HG02885 (cell line): ENCODE measurements at regions not wholly inside any gene's neighbourhood (a gene's known extent, or its start where the extent isn't known, plus 50 kb on each side); places are given as distances from the start of the nearest gene placed in this dataset.
"Not testable (repeated sequence)": the region's sequence is repeated elsewhere in the genome, so short reads cannot be mapped to it uniquely, and the experiment has no call there.

Experiments used
- ATAC-seq: cut with Tn5 transposase; IDR thresholded peaks from one replicate; pipeline ENCODE4 v1.9.1; 2021; ENCODE audit warnings: mild to moderate bottlenecking; ENCODE audit not compliant: unreplicated experiment, poor library complexity

DNA sequence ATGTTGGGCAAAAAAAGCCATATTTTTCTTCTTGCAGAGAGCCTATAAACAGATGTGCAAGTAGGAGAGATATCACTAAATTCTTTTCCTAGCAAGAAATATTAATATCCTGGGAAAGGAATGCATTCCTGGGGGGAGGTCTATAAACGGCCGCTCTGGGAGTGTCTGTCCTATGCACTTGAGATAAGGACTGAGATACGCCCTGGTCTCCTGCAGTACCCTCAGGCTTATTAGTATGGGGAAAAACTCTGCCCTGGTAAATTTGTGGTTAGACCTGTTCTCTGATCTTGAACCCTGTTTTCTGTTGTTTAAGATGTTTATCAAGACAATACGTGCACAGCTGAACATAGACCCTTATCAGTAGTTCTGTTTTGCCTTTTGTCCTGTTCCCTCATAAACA is 177.8 kb upstream of the PAQR3 start:
- ATAC-seq, result not testable (repeated sequence)

DNA sequence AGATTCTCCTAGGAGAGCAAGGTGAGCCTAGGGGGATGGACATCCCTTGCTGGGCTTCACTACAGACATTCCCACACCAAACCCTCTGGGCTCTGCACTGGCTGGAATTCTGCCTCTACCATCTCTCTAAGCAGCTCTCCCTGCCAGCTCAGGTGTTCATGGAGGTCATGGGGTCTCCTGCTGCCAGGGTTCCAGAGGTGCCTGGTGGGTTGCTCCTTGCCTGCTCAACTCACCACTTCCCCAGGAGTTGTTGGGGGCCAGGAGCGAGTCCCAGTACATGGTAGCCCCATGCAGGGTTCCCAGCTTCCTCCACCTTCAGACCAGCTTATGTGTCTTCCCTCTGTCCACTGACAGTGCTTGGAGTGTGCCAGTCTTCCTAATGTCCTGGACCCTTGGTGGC is 167.8 kb upstream of the PAQR3 start:
- ATAC-seq, result no peak

DNA sequence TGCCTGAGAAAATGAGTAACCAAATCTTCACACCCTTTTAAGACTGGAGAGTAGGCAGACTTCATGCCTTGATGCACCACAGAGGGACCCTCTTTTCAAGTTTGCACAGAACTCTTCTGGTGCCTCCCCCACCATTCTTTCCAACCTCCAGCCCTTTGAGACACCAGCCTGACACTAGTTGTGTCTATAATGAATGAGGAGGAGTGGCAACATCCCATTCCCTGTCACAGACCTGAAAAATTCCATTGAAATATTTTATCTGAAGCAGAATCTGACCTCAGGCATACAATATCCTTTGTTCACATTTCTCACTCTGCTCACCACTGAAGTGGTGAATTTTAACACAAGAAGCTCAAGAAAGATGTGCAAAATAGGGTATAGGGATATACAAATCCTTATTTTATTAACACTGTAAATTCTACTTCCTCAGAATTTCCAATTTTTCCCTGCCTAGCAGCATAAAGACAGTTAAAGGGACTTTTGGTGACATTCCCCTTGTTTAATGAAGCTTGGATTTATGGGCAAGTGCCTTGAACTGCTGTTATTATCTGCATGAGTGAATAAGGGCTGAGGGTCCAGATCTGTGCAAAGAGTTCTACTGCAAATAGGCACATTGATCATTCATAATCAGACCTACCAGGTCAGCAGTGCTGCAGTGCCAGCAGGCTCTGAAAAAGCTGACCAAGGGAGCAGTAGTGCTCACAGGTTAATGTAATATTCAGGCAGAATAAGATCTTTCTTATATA is 149.9 kb upstream of the PAQR3 start:
- no peak for ATAC-seq

DNA sequence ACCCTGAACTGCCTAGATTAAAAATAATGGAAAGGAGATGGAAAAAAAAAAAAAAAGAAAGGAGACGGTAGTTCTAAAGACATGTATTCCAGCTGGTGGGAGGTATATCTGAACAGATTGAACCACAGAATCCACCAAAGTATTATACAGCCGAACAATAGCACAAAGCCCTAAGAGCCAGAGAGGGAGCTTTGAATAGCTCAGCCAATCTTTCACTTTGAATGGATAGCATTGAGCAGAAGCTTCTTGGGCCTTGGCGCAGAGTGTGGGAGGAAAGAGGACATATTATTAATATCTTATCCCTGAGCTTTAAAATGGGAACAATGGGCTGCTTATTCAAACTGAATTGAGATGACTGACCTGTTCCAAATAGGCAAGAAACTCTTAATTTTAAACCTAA is 147.8 kb upstream of the PAQR3 start:
- ATAC-seq, result no peak

DNA sequence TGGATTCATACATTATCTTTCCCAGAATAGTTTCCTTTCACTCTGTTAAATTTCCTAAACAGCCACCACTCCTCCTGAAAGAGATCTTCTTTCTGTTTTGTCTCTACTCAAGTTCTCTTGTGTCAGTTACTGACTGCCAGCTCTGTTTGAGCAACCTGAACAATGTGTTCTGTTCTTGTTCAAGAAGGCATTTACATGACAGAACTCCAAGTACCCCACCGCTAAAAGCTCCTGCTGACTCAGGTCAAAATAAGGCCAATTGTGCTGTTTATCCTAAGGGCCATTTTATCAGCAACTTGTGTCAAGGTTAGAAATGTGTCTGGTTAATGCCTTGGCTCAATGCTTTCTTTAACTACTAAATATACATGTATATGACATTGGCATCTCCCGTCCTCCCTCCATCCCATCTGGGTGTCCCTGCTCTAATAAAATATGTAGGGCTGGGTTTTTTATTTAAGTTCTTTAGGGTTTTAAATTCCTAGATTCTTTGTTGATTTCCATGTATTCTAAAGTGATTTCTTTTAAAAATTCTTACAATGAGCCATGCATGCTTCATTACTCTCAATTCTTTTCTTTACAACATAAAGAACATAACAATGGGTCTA is 144.3 kb upstream of the PAQR3 start:
- no peak for ATAC-seq

DNA sequence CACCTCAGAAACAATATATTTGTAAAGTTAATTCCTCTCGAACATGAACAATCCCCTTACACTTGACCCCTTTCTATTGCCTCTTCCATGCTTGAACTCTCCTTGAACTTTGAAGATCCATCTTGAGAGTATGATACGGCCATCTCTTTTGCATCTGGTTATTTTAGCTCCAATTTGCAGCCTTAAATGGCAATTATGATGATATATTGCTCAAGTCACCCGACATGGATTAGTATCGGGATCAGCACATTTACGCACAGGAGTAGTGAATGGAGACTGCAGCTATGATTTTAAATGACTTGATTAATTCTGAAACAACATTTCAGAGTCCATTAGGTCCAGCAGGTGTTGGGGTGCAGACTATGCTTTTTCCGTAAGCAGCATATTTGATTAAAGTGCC is 143.8 kb upstream of the PAQR3 start:
- no peak for ATAC-seq

DNA sequence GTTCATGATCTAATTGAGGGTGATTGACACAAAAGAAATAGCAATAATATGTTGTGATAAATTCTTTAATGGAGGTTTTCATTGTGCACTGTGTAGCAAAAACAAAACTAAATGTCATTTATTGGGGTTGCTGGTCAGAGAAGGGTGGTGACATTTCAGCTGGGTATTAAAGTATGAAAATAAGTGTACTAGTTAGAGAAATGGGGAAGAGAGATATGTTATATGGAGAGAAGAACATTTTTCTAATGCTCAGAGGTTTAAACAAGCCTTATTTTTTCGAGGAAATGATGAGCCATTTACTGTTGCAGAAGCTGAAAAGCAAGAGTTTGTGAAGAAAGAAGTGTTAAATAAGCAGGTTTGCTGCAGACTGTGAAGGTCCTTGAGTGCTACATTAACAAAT is 142.7 kb upstream of the PAQR3 start:
- no peak for ATAC-seq

DNA sequence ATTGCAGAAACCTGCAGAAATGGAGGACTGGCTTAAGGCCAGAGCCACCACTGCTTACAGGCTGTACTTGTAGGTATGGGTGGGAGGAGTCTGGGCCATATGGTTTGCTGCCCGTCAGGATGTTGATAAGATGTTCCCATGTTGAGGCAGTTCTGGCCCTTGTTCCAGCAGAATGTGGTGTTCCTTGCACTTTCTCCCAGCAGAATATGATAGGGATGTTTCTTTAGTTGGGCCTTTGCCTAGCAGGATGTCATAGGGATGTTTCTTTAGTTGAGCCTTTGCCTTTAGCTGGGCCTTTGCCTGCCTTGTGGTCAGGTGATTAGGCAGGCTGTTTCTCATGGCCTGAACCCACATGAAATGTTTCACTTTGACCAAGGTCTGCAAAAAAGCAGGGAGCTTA is 139.1 kb upstream of the PAQR3 start:
- no peak for ATAC-seq

DNA sequence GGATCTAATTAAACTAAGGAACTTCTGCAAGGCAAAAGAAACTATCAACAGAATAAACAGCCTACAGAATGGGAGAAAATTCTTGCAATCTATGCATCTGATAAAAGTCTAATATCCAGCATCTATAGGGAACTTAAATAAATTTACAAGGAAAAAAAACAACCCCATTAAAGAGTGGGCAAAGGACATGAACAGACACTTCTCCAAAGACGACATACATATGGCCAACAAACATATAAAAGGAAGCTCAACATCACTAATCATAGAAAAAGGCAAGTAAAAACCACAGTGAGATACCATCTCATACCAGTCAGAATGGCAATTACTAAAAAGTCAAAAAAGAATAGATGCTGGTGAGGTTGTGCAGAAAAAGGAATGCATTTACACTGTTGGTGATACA is 134.8 kb upstream of the PAQR3 start:
- ATAC-seq, result no peak

DNA sequence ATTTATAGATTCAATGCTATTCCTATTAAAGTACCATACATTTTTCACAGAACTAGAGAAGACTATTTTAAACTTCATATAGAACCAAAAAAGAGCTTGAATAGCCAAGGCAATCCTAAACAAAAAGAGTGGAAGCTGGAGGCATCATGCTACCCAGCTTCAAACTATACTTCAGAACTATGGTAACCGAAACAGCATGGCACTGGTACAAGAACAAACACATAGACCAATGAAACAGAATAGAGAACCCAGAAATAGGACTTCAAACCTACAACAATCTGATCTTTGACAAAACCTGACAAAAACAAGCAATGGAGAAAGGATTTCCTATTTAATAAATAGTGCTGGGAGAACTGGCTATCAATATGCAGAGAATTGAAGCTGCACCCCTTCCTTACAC is 134.2 kb upstream of the PAQR3 start:
- ATAC-seq, result no peak

DNA sequence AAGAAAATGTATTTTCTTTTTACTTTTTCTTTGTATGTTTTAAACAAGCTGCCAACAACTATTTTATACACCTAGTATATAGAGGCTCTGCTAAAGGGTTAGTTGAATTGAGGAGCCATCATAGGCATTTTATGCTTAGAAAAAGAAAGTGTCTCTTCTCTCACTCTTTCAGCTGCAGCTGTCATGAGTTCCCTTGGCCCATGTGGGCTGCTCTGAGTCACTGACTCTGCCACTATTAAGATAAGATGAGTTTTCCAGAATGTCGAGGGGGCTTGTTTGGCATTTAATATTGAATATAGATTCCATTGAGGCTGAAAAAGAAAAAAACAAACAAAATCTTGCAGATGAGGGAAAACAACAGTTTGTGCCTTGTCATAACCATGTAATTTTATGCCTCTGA is 126.0 kb upstream of the PAQR3 start:
- no peak for ATAC-seq

DNA sequence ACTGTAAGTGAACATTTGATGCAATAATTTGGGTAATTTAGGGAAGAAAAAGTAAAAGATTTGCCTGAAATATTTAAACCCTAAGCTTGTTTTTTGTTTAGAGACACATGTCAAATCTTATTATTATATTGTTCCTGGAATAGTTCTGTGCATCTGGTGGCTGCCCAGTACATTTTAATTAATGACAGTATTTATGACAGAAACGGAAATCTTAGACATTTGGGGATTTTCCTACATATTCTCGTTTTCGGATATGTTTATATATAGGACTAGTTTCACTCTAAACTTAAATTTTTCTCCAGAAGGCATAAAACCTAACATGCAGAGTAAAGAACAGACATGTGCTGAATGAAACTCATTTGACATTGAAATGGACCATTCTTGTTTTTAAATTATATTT is 125.6 kb upstream of the PAQR3 start:
- ATAC-seq, result no peak

DNA sequence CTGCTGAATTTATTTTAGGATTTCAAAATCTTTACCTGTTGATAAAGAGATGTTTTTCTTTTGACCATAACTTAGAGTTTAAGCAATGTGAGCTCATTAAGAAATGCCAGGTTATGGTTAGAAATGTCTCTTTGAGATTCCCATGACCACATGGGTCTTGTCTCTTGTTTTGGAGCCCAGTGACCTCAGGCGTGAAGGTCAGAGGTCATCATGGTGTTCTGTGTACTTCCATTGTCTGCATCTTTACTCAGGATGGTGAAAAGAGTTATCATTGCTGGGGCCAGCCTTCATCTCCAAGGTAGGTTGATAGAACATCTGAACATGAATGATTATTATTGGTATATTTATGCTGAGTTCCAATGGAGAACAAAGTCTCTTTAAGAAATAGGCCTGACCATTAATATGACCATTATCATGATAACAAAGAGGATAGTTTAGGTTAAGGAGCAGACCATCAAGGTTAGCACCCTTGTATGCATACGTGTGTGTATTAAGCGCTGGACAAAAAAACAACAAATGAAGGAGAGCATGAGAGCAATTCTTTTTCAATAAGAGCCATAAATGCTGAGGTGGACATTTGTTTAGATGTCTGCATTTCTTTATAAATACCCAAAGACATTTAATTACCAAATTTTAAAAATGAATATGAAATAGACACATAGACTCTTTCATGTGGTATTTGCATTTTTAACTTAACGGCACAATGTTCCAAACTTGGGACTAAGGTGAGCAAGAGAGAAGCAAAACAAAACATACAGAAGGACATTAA is 120.6 kb upstream of the PAQR3 start:
- no peak for ATAC-seq

DNA sequence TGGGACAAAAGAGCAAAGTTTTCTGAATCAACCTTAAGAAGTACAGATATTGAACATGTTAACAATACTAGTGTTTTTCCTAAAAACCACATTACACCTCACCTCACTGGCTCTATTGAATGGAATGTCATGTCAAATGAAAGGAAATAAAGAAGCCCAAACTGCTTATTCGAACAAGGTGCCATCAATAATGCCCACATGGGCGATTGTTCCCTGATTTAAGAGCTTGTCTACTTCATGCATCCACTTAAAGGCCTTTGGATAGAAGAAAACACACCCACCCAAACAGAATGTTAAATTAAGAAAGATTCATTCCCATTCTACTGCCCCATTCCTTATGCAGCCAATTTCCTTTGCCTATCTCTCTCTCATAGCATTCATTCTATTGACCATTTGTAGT is 118.5 kb upstream of the PAQR3 start:
- no peak for ATAC-seq

DNA sequence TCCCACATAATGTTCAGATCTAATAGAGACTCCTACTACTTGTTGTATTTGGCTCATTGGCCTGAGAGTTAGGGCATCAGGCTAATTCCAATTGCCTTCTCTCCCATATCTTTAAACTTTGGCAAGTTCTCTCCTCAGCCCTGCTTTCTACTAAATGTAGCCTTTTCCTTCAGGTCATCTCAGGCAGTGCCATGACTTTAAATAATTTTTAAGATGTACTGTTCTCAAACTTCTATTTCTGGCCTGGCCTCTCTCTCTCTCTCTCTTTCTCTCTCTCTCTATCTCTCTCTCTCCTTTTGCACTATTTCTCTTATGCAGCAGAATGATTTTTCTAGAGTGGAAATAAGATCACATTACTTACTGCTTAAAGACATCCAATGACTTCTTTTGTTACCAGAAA is 114.5 kb upstream of the PAQR3 start:
- ATAC-seq, result no peak

DNA sequence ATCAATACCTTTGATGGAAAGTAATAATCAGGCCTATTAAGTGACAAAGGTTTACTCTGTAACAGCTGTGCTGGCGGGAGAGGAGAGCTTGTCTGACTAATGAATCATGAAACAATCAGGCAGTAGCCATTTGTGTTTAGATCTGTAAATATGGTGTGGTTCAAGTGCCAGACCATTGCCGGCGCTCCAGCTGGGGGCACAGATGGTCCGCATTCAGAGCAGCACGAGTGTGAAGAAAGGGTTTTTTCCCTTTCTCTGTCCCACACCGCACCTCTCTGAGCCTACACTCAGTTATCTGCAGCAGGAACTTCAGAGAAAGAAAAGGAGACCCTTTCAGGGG is 111.3 kb upstream of the PAQR3 start:
- ATAC-seq, result no peak

DNA sequence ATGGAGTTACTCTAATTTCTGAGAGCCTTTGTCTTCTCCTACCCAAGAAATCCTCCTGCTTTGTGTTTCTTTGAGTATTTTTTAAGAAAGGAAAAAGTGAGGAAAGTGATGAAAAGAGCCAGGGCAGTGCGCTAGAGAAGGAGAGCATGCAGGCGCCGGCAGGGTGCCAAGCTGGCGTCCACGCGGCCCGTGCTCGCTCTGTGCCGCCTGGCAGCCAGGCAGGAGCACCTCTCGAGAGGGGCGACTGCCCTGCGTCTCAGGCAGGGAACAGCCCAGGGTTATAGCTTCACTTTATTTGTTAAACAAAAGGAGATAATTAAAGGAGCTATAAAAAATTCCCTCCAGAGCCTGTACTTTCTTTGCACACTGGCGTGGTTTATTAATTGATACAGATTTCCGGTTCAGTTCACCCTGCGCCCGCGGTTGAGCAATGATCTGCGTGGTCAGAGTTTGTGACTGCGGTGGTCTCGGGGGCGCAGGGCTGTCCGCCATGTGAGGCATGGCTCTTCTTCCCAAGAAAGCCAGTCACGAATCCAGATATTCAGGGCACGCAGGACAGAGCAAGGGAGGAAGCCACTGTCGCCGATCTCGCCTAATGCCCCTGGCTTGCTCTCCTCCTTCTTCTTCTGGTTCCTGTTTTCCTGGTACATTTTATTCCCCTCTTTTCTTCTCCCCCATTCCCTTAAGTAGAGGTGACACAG is 110.8 kb upstream of the PAQR3 start:
- no peak for ATAC-seq

DNA sequence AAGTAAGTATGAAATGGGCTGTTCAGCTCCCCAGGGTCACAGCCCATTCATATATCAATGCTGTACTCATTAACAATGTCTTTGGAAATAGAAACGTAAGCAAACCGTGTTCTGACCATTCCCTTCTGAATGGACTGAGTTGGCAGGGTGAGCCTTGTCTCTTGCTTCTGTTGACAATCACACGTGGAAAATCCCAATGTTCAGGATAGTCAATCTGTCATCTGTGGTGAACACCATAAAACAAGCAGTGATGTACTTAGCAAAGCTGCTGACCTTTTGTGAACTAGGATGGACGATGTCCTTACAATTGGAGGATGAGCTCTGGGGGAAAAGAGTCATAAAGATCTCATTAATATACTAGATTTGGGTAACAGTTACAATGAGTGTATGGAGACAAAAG is 109.6 kb upstream of the PAQR3 start:
- no peak for ATAC-seq

DNA sequence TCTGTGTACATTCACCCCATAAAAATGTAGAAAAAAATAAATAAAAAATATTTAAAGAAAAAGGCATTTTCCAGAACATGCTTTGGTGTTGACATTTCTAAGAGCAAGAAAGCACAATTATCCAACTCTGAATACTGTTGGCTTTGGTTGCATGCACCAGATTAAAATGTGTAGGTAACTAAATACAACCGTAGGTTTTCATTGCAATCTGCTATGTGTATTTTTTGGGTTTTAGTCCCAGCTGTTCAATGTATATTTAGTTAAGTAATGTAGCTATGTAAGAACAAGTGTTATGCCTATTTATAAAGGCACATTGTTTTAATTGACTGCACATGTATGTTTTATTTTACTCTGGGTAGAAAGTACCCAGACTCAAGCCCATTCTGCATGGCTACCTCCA is 108.1 kb upstream of the PAQR3 start:
- ATAC-seq, result no peak

DNA sequence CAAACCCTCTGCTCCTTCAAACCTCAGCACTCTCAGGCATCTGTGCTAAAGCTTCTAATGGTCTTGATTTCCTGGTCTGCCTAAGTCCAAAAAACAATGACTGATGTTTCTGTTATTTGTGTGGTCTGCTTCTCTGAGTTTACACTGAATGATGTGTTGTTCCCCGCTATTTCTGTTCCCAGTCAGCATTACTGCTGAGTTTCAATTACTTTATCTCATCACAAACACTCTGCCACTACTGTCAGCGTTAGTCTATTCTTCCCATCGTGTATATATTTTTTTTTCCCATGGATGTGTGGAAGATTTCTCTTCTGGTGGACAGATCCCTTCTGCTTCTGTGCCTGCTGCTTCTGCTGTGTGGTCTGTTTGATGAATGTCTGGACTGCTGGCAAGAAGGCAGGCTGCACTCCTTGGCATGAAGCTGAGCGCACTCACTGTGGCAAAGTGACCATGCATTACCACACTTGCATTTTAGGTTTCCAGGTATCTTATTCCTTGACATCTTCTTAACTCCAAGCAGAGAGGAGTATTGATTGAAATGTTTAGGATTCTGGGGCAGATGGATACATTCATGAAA is 106.9 kb upstream of the PAQR3 start:
- no peak for ATAC-seq

DNA sequence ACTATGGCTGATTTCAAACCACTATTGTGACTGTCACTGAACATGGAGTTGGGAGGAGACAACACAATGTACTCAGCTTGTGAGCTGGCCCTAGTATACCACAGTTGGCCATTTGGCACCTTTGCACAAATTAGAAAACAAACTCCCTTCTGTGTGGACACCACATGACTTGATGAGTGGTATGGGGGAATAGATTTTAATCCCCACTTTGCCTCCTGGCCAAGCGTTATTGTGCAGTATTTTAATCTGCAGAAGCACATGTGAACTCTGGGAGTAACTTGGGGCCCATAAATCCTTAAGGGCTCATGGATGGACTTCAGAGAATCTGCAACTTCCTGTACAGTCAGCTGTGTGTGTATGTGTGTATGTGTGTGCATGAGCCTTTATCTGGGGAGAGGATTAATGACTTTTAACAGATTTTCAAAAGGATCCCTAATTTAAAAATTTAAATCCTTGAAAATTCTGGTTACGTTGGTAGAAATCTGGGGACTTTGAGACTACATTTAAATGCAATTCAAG is 105.0 kb upstream of the PAQR3 start:
- ATAC-seq, result no peak
